Memory B cell (primary cell): ENCODE measurements at regions not wholly inside any gene's neighbourhood (a gene's known extent, or its start where the extent isn't known, plus 50 kb on each side); places are given as distances from the start of the nearest gene placed in this dataset.
"Not testable (repeated sequence)": the region's sequence is repeated elsewhere in the genome, so short reads cannot be mapped to it uniquely, and the experiment has no call there.

Experiments
- ATAC-seq: fragments of 150-1000 bp; cut with Tn5 transposase; 2 replicates; pipeline ENCODE4 v1.10.0; 2021; ENCODE audit warnings: low read depth, mild to moderate bottlenecking, moderate library complexity
- DNase-seq, 2 donors: peaks; one replicate each; pipeline ENCODE4 v3.0.0; 2022; ENCODE audit warnings: low spot score in 2 of 2
- H3K27ac Mint-ChIP-seq: one replicate; pipeline ENCODE4 v1.8.0; 2022; ENCODE audit warnings: mild to moderate bottlenecking, moderate library complexity, mixed read lengths
- H3K27me3 Mint-ChIP-seq: one replicate; pipeline ENCODE4 v1.8.0; 2022; ENCODE audit warnings: mixed read lengths
- H3K36me3 Mint-ChIP-seq: one replicate; pipeline ENCODE4 v1.8.0; 2022; ENCODE audit warnings: mild to moderate bottlenecking, mixed read lengths
- H3K4me1 Mint-ChIP-seq: one replicate; pipeline ENCODE4 v1.8.0; 2022; ENCODE audit warnings: mixed read lengths
- H3K4me3 Mint-ChIP-seq: one replicate; pipeline ENCODE4 v1.8.0; 2022; ENCODE audit warnings: mild to moderate bottlenecking, moderate library complexity, mixed read lengths
- H3K9me3 Mint-ChIP-seq: one replicate; pipeline ENCODE4 v1.8.0; 2022; ENCODE audit warnings: mixed read lengths

GRCh38 chr20:17868151-17868550 is 100.4 kb downstream of the SNX5 start:
- Mint-ChIP-seq H3K9me3 (no peaks in the 10 kb centered on the region), H3K36me3 (no peaks in the 10 kb centered on the region), H3K4me1 (peaks cover 5% of the 10 kb centered on the region), H3K27ac (no peak overlapping the region), H3K27me3 (peaks cover 4% of the 10 kb centered on the region), H3K4me3 (no peak overlapping the region)
- DNase-seq (no peak), ATAC-seq (no peak)

GRCh38 chr20:17867131-17867925 is 101.3 kb downstream of the SNX5 start:
- Mint-ChIP-seq H3K27me3 (peaks cover 8% of the 10 kb centered on the region), H3K4me3 (no peak overlapping the region), H3K36me3 (no peaks in the 10 kb centered on the region), H3K4me1 (peaks cover 8% of the 10 kb centered on the region), H3K9me3 (no peaks in the 10 kb centered on the region), H3K27ac (no peak overlapping the region)
- DNase-seq (no peak), ATAC-seq (no peak)

- ATAC-seq (no peak), DNase-seq (no peak)
- no peak overlapping the region for H3K4me3 Mint-ChIP-seq
- peaks cover 13% of the 10 kb centered on the region for H3K4me1 Mint-ChIP-seq
- no peaks in the 10 kb centered on the region for H3K9me3 Mint-ChIP-seq
- H3K27me3 Mint-ChIP-seq: peaks cover 15% of the 10 kb centered on the region
- H3K27ac Mint-ChIP-seq: no peak overlapping the region
- no peaks in the 10 kb centered on the region for H3K36me3 Mint-ChIP-seq
Measured at GRCh38 chr20:17866234-17867001, 102.2 kb downstream of the SNX5 start.

GRCh38 chr20:17863577-17864292 is 104.9 kb downstream of the SNX5 start:
- DNase-seq (no peak), ATAC-seq (no peak)
- H3K36me3 Mint-ChIP-seq: no peaks in the 10 kb centered on the region
- no peak overlapping the region for H3K4me3 Mint-ChIP-seq
- H3K27me3 Mint-ChIP-seq: peaks cover 21% of the 10 kb centered on the region
- H3K9me3 Mint-ChIP-seq: no peaks in the 10 kb centered on the region
- peaks cover 32% of the 10 kb centered on the region for H3K4me1 Mint-ChIP-seq
- H3K27ac Mint-ChIP-seq: no peak overlapping the region

GRCh38 chr20:17863209-17863576 is 105.4 kb downstream of the SNX5 start:
- no peak for ATAC-seq
- Mint-ChIP-seq H3K27me3 (peaks cover 19% of the 10 kb centered on the region), H3K4me1 (peaks cover 38% of the 10 kb centered on the region), H3K9me3 (no peaks in the 10 kb centered on the region), H3K4me3 (no peak overlapping the region), H3K27ac (no peak overlapping the region), H3K36me3 (no peaks in the 10 kb centered on the region)
- no peak for DNase-seq

- Mint-ChIP-seq H3K27ac (no peak overlapping the region), H3K9me3 (no peaks in the 10 kb centered on the region), H3K4me3 (no peak overlapping the region), H3K27me3 (peaks cover 17% of the 10 kb centered on the region), H3K4me1 (peaks cover 43% of the 10 kb centered on the region), H3K36me3 (no peaks in the 10 kb centered on the region)
- ATAC-seq (no peak), DNase-seq (no peak)
Measured at GRCh38 chr20:17862171-17862570, 106.4 kb downstream of the SNX5 start.

- H3K4me3 Mint-ChIP-seq, H3K27ac Mint-ChIP-seq, ATAC-seq: not testable (repeated sequence)
Measured at GRCh38 chr20:17861620-17862019, 107.0 kb downstream of the SNX5 start.

GRCh38 chr20:17860301-17861197 is 108.0 kb downstream of the SNX5 start:
- peaks cover 17% of the 10 kb centered on the region for H3K27me3 Mint-ChIP-seq
- H3K36me3 Mint-ChIP-seq: no peaks in the 10 kb centered on the region
- H3K27ac Mint-ChIP-seq: no peak overlapping the region
- H3K4me1 Mint-ChIP-seq: peaks cover 58% of the 10 kb centered on the region
- DNase-seq: no peak
- H3K4me3 Mint-ChIP-seq: peak overlapping the region; percentile 5
- no peaks in the 10 kb centered on the region for H3K9me3 Mint-ChIP-seq
- ATAC-seq: no peak

More at GRCh38 chr20:17861620-17862019, 107.0 kb downstream of the SNX5 start:
- not testable (repeated sequence) for H3K36me3 Mint-ChIP-seq, H3K9me3 Mint-ChIP-seq, DNase-seq
- peaks cover 48% of the 10 kb centered on the region for H3K4me1 Mint-ChIP-seq
- peaks cover 17% of the 10 kb centered on the region for H3K27me3 Mint-ChIP-seq

- Mint-ChIP-seq H3K27ac (no peak overlapping the region), H3K4me1 (peaks cover 58% of the 10 kb centered on the region), H3K36me3 (no peaks in the 10 kb centered on the region), H3K9me3 (no peaks in the 10 kb centered on the region), H3K27me3 (peaks cover 17% of the 10 kb centered on the region), H3K4me3 (peak overlapping the region; percentile 35)
- ATAC-seq (no peak), DNase-seq (no peak)
Measured at GRCh38 chr20:17859616-17860232, 108.9 kb downstream of the SNX5 start.

GRCh38 chr20:17859002-17859615 is 109.5 kb downstream of the SNX5 start:
- Mint-ChIP-seq H3K27me3 (peaks cover 17% of the 10 kb centered on the region), H3K27ac (no peak overlapping the region), H3K36me3 (no peaks in the 10 kb centered on the region), H3K4me3 (peak overlapping the region; percentile 32), H3K9me3 (no peaks in the 10 kb centered on the region), H3K4me1 (peaks cover 64% of the 10 kb centered on the region)
- no peak for DNase-seq
- ATAC-seq: no peak

GRCh38 chr20:17858450-17859001 is 110.1 kb downstream of the SNX5 start:
- Mint-ChIP-seq H3K36me3 (no peaks in the 10 kb centered on the region), H3K4me1 (peaks cover 66% of the 10 kb centered on the region), H3K27ac (no peak overlapping the region), H3K27me3 (peaks cover 17% of the 10 kb centered on the region), H3K9me3 (no peaks in the 10 kb centered on the region), H3K4me3 (peak overlapping the region; percentile 28)
- DNase-seq (no peak), ATAC-seq (no peak)

- Mint-ChIP-seq H3K36me3 (no peaks in the 10 kb centered on the region), H3K4me3 (no peak overlapping the region), H3K27ac (no peak overlapping the region), H3K4me1 (peaks cover 66% of the 10 kb centered on the region), H3K9me3 (no peaks in the 10 kb centered on the region), H3K27me3 (peaks cover 17% of the 10 kb centered on the region)
- no peak for ATAC-seq
- DNase-seq: no peak
Measured at GRCh38 chr20:17857639-17858449, 110.8 kb downstream of the SNX5 start.
